ENCODE measurements at regions not wholly inside any gene's neighbourhood (a gene's known extent, or its start where the extent isn't known, plus 50 kb on each side); places are given as distances from the start of the nearest gene placed in this dataset.

DNA sequence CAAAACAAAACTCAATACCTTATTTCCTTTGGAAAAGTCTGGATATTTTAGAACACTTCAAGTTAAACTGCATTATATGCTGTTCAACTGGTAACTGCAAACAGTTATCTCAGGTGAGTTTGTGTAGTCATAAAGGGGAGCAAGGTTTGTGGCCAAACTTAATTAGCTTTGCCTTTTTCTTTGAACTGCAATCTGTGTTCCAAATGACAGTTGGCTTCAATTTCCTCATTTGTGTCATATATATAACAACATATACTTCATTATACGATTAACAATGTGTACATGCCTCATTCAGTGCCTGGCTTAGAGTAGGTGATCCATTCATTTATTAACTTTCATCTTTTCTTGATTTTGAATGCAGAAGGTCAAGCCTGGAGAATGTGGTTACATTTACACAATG is 55.8 kb downstream of the KCNE4 start:
- no peaks in the 10 kb centered on the region for H3K36me3 Mint-ChIP-seq (ENCODE audit: low read depth)
- no peak overlapping the region for H3K27ac Mint-ChIP-seq
- no peaks in the 10 kb centered on the region for H3K9me3 Mint-ChIP-seq
- intact Hi-C loops (cut with micrococcal nuclease) = loop anchor here (10.0 kb wide), 1 partner anchor 133 kb away; no protein-coding TSS in a partner anchor
- no peaks in the 10 kb centered on the region for H3K4me1 Mint-ChIP-seq (ENCODE audit: low read depth)
- no peak for DNase-seq (ENCODE audit: low spot score)
- no peak overlapping the region for H3K4me3 Mint-ChIP-seq (ENCODE audit: low read depth)
- no peaks in the 10 kb centered on the region for H3K27me3 Mint-ChIP-seq (ENCODE audit: low read depth)

DNA sequence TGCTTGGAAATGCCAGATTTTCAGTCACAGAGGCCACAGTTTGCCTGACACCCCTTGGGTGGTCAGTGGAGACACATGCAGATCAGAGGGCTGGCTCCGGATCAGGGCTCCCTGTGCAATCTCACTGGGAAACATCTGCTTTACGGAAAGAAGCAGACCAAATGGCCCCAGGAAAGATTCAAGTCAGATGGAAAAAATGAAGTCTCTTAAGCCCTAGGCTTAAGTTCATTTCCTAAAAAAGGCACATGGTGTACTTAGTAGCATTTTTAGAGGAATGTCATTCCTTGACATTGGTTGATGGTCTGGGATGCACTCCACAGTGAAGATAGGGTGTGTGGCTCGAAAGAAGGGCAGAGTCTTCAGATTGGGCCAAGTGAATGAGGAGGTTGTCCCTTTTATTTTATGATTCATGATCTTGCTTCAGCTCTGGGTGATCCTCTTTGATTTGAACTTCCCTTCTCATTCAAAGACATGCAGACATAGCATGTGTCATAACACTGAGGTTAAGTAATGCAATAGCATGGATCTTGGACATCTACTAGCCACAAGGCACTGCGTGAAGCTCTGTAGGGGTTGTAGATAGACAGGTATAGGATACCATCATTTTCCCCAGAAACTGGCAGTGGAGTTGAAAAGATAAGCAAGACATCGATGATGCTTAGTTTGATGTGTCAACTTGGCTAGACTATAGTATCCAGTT is 56.5 kb downstream of the KCNE4 start:
- H3K4me1 Mint-ChIP-seq (ENCODE audit: low read depth) = no peaks in the 10 kb centered on the region
- no peaks in the 10 kb centered on the region for H3K9me3 Mint-ChIP-seq
- no peaks in the 10 kb centered on the region for H3K27me3 Mint-ChIP-seq (ENCODE audit: low read depth)
- H3K4me3 Mint-ChIP-seq (ENCODE audit: low read depth) = no peak overlapping the region
- H3K27ac Mint-ChIP-seq = no peak overlapping the region
- no peak for DNase-seq (ENCODE audit: low spot score)
- H3K36me3 Mint-ChIP-seq (ENCODE audit: low read depth) = no peaks in the 10 kb centered on the region
- intact Hi-C loops (cut with micrococcal nuclease) = loop anchor here (10.0 kb wide), 1 partner anchor 134 kb away; no protein-coding TSS in a partner anchor

DNA sequence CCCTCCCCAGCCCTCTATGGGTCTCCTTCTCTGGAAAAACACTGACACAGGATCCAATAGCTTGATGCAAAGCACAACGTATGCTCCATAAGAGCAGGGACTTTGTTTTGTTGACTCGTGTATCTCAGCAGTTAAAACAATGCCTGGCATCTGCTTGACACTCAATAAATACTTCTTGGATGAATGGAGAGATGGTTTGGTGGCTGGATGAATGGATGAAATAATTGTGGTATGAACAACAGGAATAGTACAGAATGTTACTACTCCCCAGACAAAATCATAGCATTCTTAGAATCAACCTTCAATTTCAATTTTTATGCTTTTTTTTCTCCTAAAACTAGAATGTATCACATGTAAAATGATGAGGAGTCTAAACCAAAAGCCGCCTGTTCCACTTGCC is 57.4 kb downstream of the KCNE4 start:
- no peak overlapping the region for H3K27ac Mint-ChIP-seq
- H3K36me3 Mint-ChIP-seq (ENCODE audit: low read depth) = no peaks in the 10 kb centered on the region
- no peak for DNase-seq (ENCODE audit: low spot score)
- intact Hi-C loops (cut with micrococcal nuclease) = loop anchor here (10.0 kb wide), 1 partner anchor 135 kb away; no protein-coding TSS in a partner anchor
- no peak overlapping the region for H3K4me3 Mint-ChIP-seq (ENCODE audit: low read depth)
- H3K27me3 Mint-ChIP-seq (ENCODE audit: low read depth) = no peaks in the 10 kb centered on the region
- H3K4me1 Mint-ChIP-seq (ENCODE audit: low read depth) = no peaks in the 10 kb centered on the region
- no peaks in the 10 kb centered on the region for H3K9me3 Mint-ChIP-seq

DNA sequence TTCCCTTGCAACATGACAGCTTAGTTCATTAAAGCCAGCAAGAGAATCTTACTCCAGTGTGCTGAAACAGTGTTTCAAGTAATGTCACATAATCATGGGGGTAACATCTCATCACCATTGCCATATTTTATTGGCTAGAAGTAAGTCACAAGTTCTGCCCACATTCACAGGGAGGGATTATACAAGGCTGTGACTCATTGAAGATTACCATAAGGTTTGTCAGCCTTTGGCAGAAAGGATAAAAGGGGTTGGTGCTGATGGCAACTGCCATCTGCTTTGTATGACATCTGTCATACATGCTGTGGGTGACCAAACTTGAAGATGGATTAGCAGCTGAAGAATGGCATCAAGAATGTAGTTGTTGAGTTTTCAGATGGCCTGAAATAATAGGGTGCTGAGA is 61.2 kb downstream of the KCNE4 start:
- DNase-seq (ENCODE audit: low spot score) = no peak
- H3K27ac Mint-ChIP-seq = no peak overlapping the region
- H3K4me1 Mint-ChIP-seq (ENCODE audit: low read depth) = no peaks in the 10 kb centered on the region
- no peaks in the 10 kb centered on the region for H3K9me3 Mint-ChIP-seq
- H3K4me3 Mint-ChIP-seq (ENCODE audit: low read depth) = no peak overlapping the region
- no peaks in the 10 kb centered on the region for H3K36me3 Mint-ChIP-seq (ENCODE audit: low read depth)
- H3K27me3 Mint-ChIP-seq (ENCODE audit: low read depth) = no peaks in the 10 kb centered on the region
- intact Hi-C loops (cut with micrococcal nuclease) = no loop called here

DNA sequence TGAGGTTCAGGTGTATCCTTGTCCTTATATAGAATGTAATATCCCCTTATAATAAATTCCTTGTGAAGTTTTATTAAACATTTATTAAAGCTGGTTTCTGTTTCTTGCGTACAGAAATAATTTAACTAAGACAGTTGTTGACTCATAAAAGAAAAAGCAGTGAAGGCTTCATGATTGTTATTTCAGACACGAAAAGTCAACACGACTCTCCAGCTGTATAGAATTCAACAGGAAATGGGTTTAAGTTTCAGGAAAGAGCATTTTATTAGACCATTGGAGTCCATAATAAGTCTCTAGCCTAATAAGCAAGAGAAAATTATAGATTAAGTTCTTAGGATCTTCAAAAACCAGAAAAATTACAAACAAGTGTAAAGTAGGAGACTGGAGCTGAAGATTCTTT is 62.2 kb downstream of the KCNE4 start:
- Mint-ChIP-seq H3K9me3 (no peaks in the 10 kb centered on the region), H3K36me3 (ENCODE audit: low read depth) (no peaks in the 10 kb centered on the region), H3K4me3 (ENCODE audit: low read depth) (no peak overlapping the region), H3K27me3 (ENCODE audit: low read depth) (no peaks in the 10 kb centered on the region), H3K4me1 (ENCODE audit: low read depth) (no peaks in the 10 kb centered on the region), H3K27ac (no peak overlapping the region)
- no peak for DNase-seq (ENCODE audit: low spot score)
- intact Hi-C loops (cut with micrococcal nuclease) = no loop called here

- Mint-ChIP-seq H3K4me3 (ENCODE audit: low read depth) (no peak overlapping the region), H3K36me3 (ENCODE audit: low read depth) (no peaks in the 10 kb centered on the region), H3K27me3 (ENCODE audit: low read depth) (no peaks in the 10 kb centered on the region), H3K4me1 (ENCODE audit: low read depth) (no peaks in the 10 kb centered on the region), H3K27ac (no peak overlapping the region), H3K9me3 (no peaks in the 10 kb centered on the region)
- intact Hi-C loops (cut with micrococcal nuclease) = no loop called here
- DNase-seq (ENCODE audit: low spot score) = no peak
These were observed 62.9 kb downstream of the KCNE4 start for GRCh38 chr2:223114917-223115316.

- intact Hi-C loops (cut with micrococcal nuclease) = no loop called here
- DNase-seq (ENCODE audit: low spot score) = no peak
- Mint-ChIP-seq H3K27ac (no peak overlapping the region), H3K36me3 (ENCODE audit: low read depth) (no peaks in the 10 kb centered on the region), H3K4me3 (ENCODE audit: low read depth) (no peak overlapping the region), H3K4me1 (ENCODE audit: low read depth) (no peaks in the 10 kb centered on the region), H3K27me3 (ENCODE audit: low read depth) (no peaks in the 10 kb centered on the region), H3K9me3 (no peaks in the 10 kb centered on the region)
These were observed 65.5 kb downstream of the KCNE4 start for GRCh38 chr2:223117533-223117932.

DNA sequence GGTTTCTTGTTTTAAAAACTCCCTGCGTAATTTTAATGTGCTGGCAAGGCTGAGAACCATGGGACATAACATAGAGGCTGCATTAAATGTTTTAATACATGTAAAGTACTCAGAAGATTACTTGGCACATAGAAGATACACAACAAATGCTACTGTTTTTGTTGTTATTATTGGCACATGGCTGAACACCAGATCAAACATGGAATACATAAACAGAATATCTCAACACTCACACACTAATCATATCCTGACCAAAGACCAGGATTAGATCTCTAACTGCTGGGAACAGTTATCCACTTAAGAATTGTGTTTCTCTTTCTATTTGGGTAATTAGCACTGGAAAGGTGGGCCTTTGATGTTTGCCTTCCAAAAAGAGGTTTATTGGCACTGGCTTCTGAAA is 69.3 kb downstream of the KCNE4 start:
- Mint-ChIP-seq H3K4me3 (ENCODE audit: low read depth) (no peak overlapping the region), H3K9me3 (no peaks in the 10 kb centered on the region), H3K27me3 (ENCODE audit: low read depth) (no peaks in the 10 kb centered on the region), H3K27ac (no peak overlapping the region), H3K36me3 (ENCODE audit: low read depth) (no peaks in the 10 kb centered on the region), H3K4me1 (ENCODE audit: low read depth) (no peaks in the 10 kb centered on the region)
- intact Hi-C loops (cut with micrococcal nuclease) = no loop called here
- DNase-seq (ENCODE audit: low spot score) = no peak

GRCh38 chr2:223122781-223123180 is 70.8 kb downstream of the KCNE4 start:
- Mint-ChIP-seq H3K27ac (no peak overlapping the region), H3K27me3 (ENCODE audit: low read depth) (no peaks in the 10 kb centered on the region), H3K4me3 (ENCODE audit: low read depth) (no peak overlapping the region), H3K4me1 (ENCODE audit: low read depth) (no peaks in the 10 kb centered on the region), H3K36me3 (ENCODE audit: low read depth) (no peaks in the 10 kb centered on the region), H3K9me3 (no peaks in the 10 kb centered on the region)
- intact Hi-C loops (cut with micrococcal nuclease) = no loop called here
- no peak for DNase-seq (ENCODE audit: low spot score)

DNA sequence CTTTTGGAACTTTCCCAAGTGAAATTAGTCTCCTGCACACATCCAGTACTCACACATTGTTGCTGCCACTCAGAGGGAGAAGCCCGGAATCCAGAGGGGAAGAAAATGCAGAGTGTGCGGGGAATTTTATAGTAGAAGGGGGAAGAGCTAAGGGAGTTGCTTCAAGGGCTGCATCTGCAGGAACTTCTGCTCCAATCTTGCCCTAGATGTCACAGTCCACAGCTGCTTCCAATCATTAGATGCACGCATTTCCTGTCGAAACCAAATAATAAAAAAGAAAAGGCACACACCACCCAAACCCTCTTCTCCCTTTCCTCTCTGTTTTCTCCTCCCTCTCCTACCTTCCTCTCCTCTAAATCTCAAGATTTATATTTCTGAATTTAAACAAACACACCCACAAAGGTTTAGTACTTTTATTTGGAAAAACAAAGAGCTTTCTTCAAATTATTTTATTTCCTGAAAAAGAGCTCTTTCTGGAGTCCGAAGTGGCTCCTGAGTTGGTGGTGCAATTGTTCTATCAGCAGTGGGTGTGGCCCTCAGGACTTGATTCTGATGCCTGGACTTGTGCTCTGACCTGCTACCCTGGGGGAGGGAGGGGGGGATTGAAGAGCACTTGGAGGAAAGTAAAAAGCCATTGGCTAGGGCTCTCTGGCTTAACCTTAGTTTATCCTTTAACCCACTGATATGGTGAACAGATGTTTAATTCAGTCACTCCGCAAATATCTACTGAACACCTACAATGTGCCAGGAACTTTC is 72.0 kb downstream of the KCNE4 start:
- no peaks in the 10 kb centered on the region for H3K4me1 Mint-ChIP-seq (ENCODE audit: low read depth)
- intact Hi-C loops (cut with micrococcal nuclease) = no loop called here
- H3K36me3 Mint-ChIP-seq (ENCODE audit: low read depth) = no peaks in the 10 kb centered on the region
- no peaks in the 10 kb centered on the region for H3K9me3 Mint-ChIP-seq
- no peak overlapping the region for H3K4me3 Mint-ChIP-seq (ENCODE audit: low read depth)
- no peaks in the 10 kb centered on the region for H3K27me3 Mint-ChIP-seq (ENCODE audit: low read depth)
- no peak overlapping the region for H3K27ac Mint-ChIP-seq
- DNase-seq (ENCODE audit: low spot score) = no peak

DNA sequence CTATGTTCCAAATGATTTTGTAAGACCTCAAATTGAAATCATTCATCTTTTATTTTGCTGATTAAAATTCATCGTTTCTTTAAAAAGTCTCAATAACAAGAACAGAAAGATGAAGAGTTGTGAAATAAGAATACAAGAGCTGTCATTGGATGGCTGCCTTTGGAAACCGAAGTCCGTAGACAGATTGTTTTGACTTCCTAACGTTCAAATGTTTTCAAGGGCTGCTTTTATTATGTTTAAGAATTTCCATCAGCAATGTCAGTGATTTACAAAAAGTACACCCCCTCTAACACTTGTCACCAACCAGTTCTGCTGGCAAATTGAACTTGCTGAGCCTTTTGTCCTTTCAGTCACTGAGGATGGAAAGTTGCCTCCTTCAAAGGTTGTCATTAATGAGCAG is 89.6 kb downstream of the KCNE4 start:
- no peak for DNase-seq (ENCODE audit: low spot score)
- no peaks in the 10 kb centered on the region for H3K9me3 Mint-ChIP-seq
- intact Hi-C loops (cut with micrococcal nuclease) = no loop called here
- H3K4me3 Mint-ChIP-seq (ENCODE audit: low read depth) = no peak overlapping the region
- no peaks in the 10 kb centered on the region for H3K36me3 Mint-ChIP-seq (ENCODE audit: low read depth)
- H3K27me3 Mint-ChIP-seq (ENCODE audit: low read depth) = no peaks in the 10 kb centered on the region
- H3K4me1 Mint-ChIP-seq (ENCODE audit: low read depth) = no peaks in the 10 kb centered on the region
- H3K27ac Mint-ChIP-seq = no peak overlapping the region

GRCh38 chr2:223142118-223142517 is 90.1 kb downstream of the KCNE4 start:
- intact Hi-C loops (cut with micrococcal nuclease) = no loop called here
- Mint-ChIP-seq H3K4me1 (ENCODE audit: low read depth) (no peaks in the 10 kb centered on the region), H3K9me3 (no peaks in the 10 kb centered on the region), H3K36me3 (ENCODE audit: low read depth) (no peaks in the 10 kb centered on the region), H3K27ac (no peak overlapping the region), H3K4me3 (ENCODE audit: low read depth) (no peak overlapping the region), H3K27me3 (ENCODE audit: low read depth) (no peaks in the 10 kb centered on the region)
- no peak for DNase-seq (ENCODE audit: low spot score)

GRCh38 chr2:223147431-223147830 is 95.4 kb downstream of the KCNE4 start:
- Mint-ChIP-seq H3K4me3 (ENCODE audit: low read depth) (no peak overlapping the region), H3K9me3 (no peaks in the 10 kb centered on the region), H3K4me1 (ENCODE audit: low read depth) (no peaks in the 10 kb centered on the region), H3K36me3 (ENCODE audit: low read depth) (no peaks in the 10 kb centered on the region), H3K27me3 (ENCODE audit: low read depth) (no peaks in the 10 kb centered on the region), H3K27ac (no peak overlapping the region)
- no peak for DNase-seq (ENCODE audit: low spot score)
- intact Hi-C loops (cut with micrococcal nuclease) = no loop called here

Data from activated T-helper 2 cell treated with anti-CD3 and anti-CD28 coated beads, Interferon-gamma antibody, Interleukin-2, Interleukin-4, amounts not matched to agents 10 μg/mL and 5 μg/mL and 100 μg/mL, durations not matched to agents 14 hours and 24 hours and 36 hours (primary cell).